HepG2 (cell line): ENCODE measurements at regions not wholly inside any gene's neighbourhood (a gene's known extent, or its start where the extent isn't known, plus 50 kb on each side); places are given as distances from the start of the nearest gene placed in this dataset.

Source experiments
- EP300 ChIP-seq, 3 experiments: sonication (generic) in 1 of 3; formaldehyde crosslinking in 1 of 3; IDR thresholded peaks; 2 replicates each; pipeline versions ENCODE4 v1.5.1 to v1.6.1; 2011 to 2020; ENCODE audit warnings: low read depth in 2 of 3, low read length in 2 of 3, borderline replicate concordance in 1 of 3, improper control_type of control experiment in 1 of 3, mild to moderate bottlenecking in 1 of 3, missing genetic modification reagents in 1 of 3, moderate library complexity in 1 of 3
- FOXA1 ChIP-seq, 2 experiments: fragments of 450-650 bp in 1 of 2; sonication (generic) in 1 of 2; formaldehyde crosslinking in 1 of 2; IDR thresholded peaks; 2 replicates each; pipeline versions ENCODE4 v1.4.0 to v1.6.1; 2016 to 2020; ENCODE audit warnings: missing genetic modification reagents in 1 of 2
- HMGXB4 ChIP-seq, 2 experiments: sonication (generic) in 1 of 2; formaldehyde crosslinking in 1 of 2; IDR thresholded peaks; 2 replicates each; pipeline versions ENCODE4 v1.4.0 to v1.6.1; 2018 to 2020; ENCODE audit warnings: missing genetic modification reagents in 2 of 2, borderline replicate concordance in 1 of 2, low read depth in 1 of 2, mild to moderate bottlenecking in 1 of 2, missing biosample characterization in 1 of 2
- HOXA7 ChIP-seq: sonication (generic); formaldehyde crosslinking; IDR thresholded peaks from 2 replicates; pipeline ENCODE4 v1.8.1; 2022; ENCODE audit warnings: mild to moderate bottlenecking, missing genetic modification reagents, moderate library complexity
- MXD3 ChIP-seq: IDR thresholded peaks from 2 replicates; pipeline ENCODE4 v1.6.1; 2016; ENCODE audit warnings: mild to moderate bottlenecking, missing biosample characterization, missing genetic modification reagents
- POGZ ChIP-seq: sonication (generic); formaldehyde crosslinking; IDR thresholded peaks from 2 replicates; pipeline ENCODE4 v1.4.0; 2020; ENCODE audit warnings: mild to moderate bottlenecking, missing genetic modification reagents
- POLR2A ChIP-seq, 2 experiments: IDR thresholded peaks; 2 replicates each; pipeline ENCODE4 v1.6.1; 2011; ENCODE audit warnings: low read depth in 2 of 2, low read length in 2 of 2, mild to moderate bottlenecking in 1 of 2, moderate library complexity in 1 of 2; ENCODE audit not compliant: insufficient read depth in 1 of 2
- RBAK ChIP-seq: sonication (generic); formaldehyde crosslinking; IDR thresholded peaks from 2 replicates; pipeline ENCODE4 v1.5.1; 2020; ENCODE audit warnings: mild to moderate bottlenecking, missing genetic modification reagents
- ZBTB33 ChIP-seq: sonication (generic); formaldehyde crosslinking; IDR thresholded peaks from 2 replicates; pipeline ENCODE4 v1.4.0; 2020; ENCODE audit warnings: missing genetic modification reagents
- ZKSCAN8 ChIP-seq: IDR thresholded peaks from 2 replicates; pipeline ENCODE4 v1.6.1; 2016; ENCODE audit warnings: borderline replicate concordance, missing genetic modification reagents, missing compliant biosample characterization
- ZNF232 ChIP-seq: sonication (generic); formaldehyde crosslinking; IDR thresholded peaks from 2 replicates; pipeline ENCODE4 v1.4.0; 2020; ENCODE audit warnings: missing genetic modification reagents, borderline replicate concordance
- ZNF354B ChIP-seq: sonication (generic); formaldehyde crosslinking; IDR thresholded peaks from 2 replicates; pipeline ENCODE4 v1.8.0; 2022; ENCODE audit warnings: mild to moderate bottlenecking, missing genetic modification reagents
- ZNF746 ChIP-seq: sonication (generic); formaldehyde crosslinking; IDR thresholded peaks from 2 replicates; pipeline ENCODE4 v1.8.0; 2022; ENCODE audit warnings: mild to moderate bottlenecking, missing genetic modification reagents
- ZSCAN31 ChIP-seq: sonication (generic); formaldehyde crosslinking; IDR thresholded peaks from 2 replicates; pipeline ENCODE4 v1.5.0; 2020; ENCODE audit warnings: low read depth, mild to moderate bottlenecking, missing genetic modification reagents

GRCh38 chrX:38943120-38943519, 141.9 kb downstream of the MID1IP1 start:
- no peak for TF ChIP-seq POGZ
- TF ChIP-seq HOXA7: no peak
- no peak for TF ChIP-seq ZSCAN31 (CRISPR knock-in tag)
- TF ChIP-seq ZNF746: no peak
- no peak for TF ChIP-seq MXD3 (CRISPR knock-in tag)
- no peak for TF ChIP-seq ZNF232 (CRISPR knock-in tag)
- no peak for TF ChIP-seq ZBTB33 (CRISPR knock-in tag)
- no peak for TF ChIP-seq RBAK (CRISPR knock-in tag)
- no peak for TF ChIP-seq POLR2A (IDR thresholded peaks at IDR 0.05; ENCODE audit: insufficient read depth in 1 of 2, low read depth in 2 of 2, low read length in 2 of 2)
- no peak for TF ChIP-seq ZKSCAN8 (CRISPR knock-in tag)
- no peak for TF ChIP-seq HMGXB4 (CRISPR knock-in tag; IDR thresholded peaks at IDR 0.05; ENCODE audit: borderline replicate concordance in 1 of 2, low read depth in 1 of 2)
- no peak for TF ChIP-seq EP300 (IDR thresholded peaks at IDR 0.05; ENCODE audit: low read depth in 2 of 2, low read length in 2 of 2)
- no peak for TF ChIP-seq EP300 (CRISPR knock-in tag; IDR thresholded peaks at IDR 0.05; ENCODE audit: borderline replicate concordance)
- TF ChIP-seq FOXA1 (IDR thresholded peaks at IDR 0.05): no peak
- no peak for TF ChIP-seq FOXA1 (CRISPR knock-in tag; IDR thresholded peaks at IDR 0.05)
- no peak for TF ChIP-seq ZNF354B (CRISPR knock-in tag)
